KMS-11 (cell line): ENCODE measurements at regions not wholly inside any gene's neighbourhood (a gene's known extent, or its start where the extent isn't known, plus 50 kb on each side); places are given as distances from the start of the nearest gene placed in this dataset.

ENCODE experiments used
- H2AFZ ChIP-seq: fragments of 200-600 bp; sonication (generic); 2 replicates; pipeline ENCODE4 v1.6.1; 2016; ENCODE audit warnings: antibody characterized with exemption, mixed run types, low read depth
- H3K27ac ChIP-seq: fragments of 200-600 bp; sonication (generic); 2 replicates; pipeline ENCODE4 v1.6.1; 2016; ENCODE audit warnings: mild to moderate bottlenecking, mixed run types
- H3K27me3 ChIP-seq: fragments of 200-600 bp; sonication (generic); 2 replicates; pipeline ENCODE4 v1.6.1; 2017; ENCODE audit warnings: mild to moderate bottlenecking, low read depth, mixed run types, moderate library complexity; ENCODE audit not compliant: insufficient read depth
- H3K36me3 ChIP-seq: fragments of 200-600 bp; sonication (generic); 2 replicates; pipeline ENCODE4 v1.6.1; 2017; ENCODE audit warnings: mild to moderate bottlenecking, mixed run types; ENCODE audit not compliant: insufficient read depth
- H3K4me1 ChIP-seq: fragments of 200-600 bp; sonication (generic); 2 replicates; pipeline ENCODE4 v1.6.1; 2016; ENCODE audit warnings: mild to moderate bottlenecking, low read depth, mixed run types; ENCODE audit not compliant: poor library complexity, severe bottlenecking
- H3K4me2 ChIP-seq: fragments of 200-600 bp; sonication (generic); 2 replicates; pipeline ENCODE4 v1.7.0; 2016; ENCODE audit warnings: mild to moderate bottlenecking, mixed run types
- H3K4me3 ChIP-seq: fragments of 200-600 bp; sonication (generic); IDR thresholded peaks from 2 replicates; pipeline ENCODE4 v1.6.1; 2017; ENCODE audit warnings: low read depth, low read length, mixed read lengths; ENCODE audit not compliant: insufficient read depth
- H3K79me2 ChIP-seq: fragments of 200-600 bp; sonication (generic); 2 replicates; pipeline ENCODE4 v1.6.1; 2016; ENCODE audit warnings: low read depth, mixed run types; ENCODE audit not compliant: insufficient read depth
- H3K9ac ChIP-seq: fragments of 200-600 bp; sonication (generic); 2 replicates; pipeline ENCODE4 v1.6.1; 2016; ENCODE audit warnings: mild to moderate bottlenecking, mixed run types
- H4K20me1 ChIP-seq: fragments of 200-600 bp; sonication (generic); 2 replicates; pipeline ENCODE4 v1.6.1; 2016; ENCODE audit warnings: mild to moderate bottlenecking, mixed run types; ENCODE audit not compliant: insufficient read depth
- TF ChIP-seq, protein P1 (sequence below): fragments of 200-600 bp; sonication (generic); conservative IDR thresholded peaks from 2 replicates; pipeline ENCODE4 v1.6.1; 2017; ENCODE audit warnings: low read depth, mild to moderate bottlenecking, antibody characterized with exemption, low read length, moderate library complexity, mixed read lengths

GRCh38 chr1:36537991-36538390 is 55.3 kb upstream of the CSF3R start:
- Histone ChIP-seq H2AFZ (no peak overlapping the region), H3K4me2 (no peak overlapping the region), H3K4me3 (no peak overlapping the region), H3K27me3 (peaks cover 36% of the 10 kb centered on the region; the same call in 1 of the 2 replicates), H3K27ac (no peak overlapping the region), H3K4me1 (no peaks in the 10 kb centered on the region), H3K9ac (no peak overlapping the region), H3K36me3 (no peaks in the 10 kb centered on the region), H4K20me1 (no peaks in the 10 kb centered on the region), H3K79me2 (no peaks in the 10 kb centered on the region)
- TF ChIP-seq, protein P1, sequence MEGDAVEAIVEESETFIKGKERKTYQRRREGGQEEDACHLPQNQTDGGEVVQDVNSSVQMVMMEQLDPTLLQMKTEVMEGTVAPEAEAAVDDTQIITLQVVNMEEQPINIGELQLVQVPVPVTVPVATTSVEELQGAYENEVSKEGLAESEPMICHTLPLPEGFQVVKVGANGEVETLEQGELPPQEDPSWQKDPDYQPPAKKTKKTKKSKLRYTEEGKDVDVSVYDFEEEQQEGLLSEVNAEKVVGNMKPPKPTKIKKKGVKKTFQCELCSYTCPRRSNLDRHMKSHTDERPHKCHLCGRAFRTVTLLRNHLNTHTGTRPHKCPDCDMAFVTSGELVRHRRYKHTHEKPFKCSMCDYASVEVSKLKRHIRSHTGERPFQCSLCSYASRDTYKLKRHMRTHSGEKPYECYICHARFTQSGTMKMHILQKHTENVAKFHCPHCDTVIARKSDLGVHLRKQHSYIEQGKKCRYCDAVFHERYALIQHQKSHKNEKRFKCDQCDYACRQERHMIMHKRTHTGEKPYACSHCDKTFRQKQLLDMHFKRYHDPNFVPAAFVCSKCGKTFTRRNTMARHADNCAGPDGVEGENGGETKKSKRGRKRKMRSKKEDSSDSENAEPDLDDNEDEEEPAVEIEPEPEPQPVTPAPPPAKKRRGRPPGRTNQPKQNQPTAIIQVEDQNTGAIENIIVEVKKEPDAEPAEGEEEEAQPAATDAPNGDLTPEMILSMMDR: no peak

DNA sequence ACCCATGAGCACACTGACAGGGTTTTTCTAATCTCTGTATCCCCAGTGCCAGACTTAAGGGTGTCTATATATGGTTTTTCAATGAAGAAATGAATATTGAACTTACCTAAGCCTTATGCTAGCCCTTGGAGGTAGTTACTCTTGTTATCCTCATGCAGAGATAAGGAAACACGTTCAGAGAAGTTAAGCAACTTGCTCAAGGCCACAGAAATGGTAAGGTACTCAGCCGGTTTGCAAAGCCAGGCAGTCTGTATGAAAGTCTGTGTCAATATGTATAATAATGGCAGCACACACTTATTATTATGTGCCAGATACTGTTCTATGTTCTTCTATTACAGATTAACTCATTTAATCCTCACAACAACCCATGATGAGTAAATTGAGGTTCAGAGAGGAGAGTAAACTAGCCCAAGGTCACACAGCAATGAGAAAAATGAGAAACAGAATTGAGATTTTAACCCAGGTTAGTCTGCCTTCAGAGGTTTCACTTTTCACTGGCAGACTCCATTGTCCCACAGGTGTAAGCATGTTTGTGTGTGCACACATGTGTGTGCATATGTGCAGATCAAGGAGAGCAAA is 54.6 kb upstream of the CSF3R start:
- TF ChIP-seq, protein P1: no peak
- no peaks in the 10 kb centered on the region for H3K36me3 ChIP-seq
- no peak overlapping the region for H3K27ac ChIP-seq
- H3K27me3 ChIP-seq: peaks cover 35% of the 10 kb centered on the region; the same call in 1 of the 2 replicates
- no peak overlapping the region for H3K4me2 ChIP-seq
- H4K20me1 ChIP-seq: no peaks in the 10 kb centered on the region
- no peak overlapping the region for H3K9ac ChIP-seq
- H2AFZ ChIP-seq: no peak overlapping the region
- H3K4me3 ChIP-seq: no peak overlapping the region
- no peaks in the 10 kb centered on the region for H3K4me1 ChIP-seq
- H3K79me2 ChIP-seq: no peaks in the 10 kb centered on the region

GRCh38 chr1:36536727-36537126 is 54.0 kb upstream of the CSF3R start:
- Histone ChIP-seq H3K9ac (no peak overlapping the region), H3K4me2 (no peak overlapping the region), H3K4me1 (no peaks in the 10 kb centered on the region), H3K36me3 (no peaks in the 10 kb centered on the region), H3K27me3 (peaks cover 35% of the 10 kb centered on the region; the same call in 1 of the 2 replicates), H3K4me3 (no peak overlapping the region), H3K27ac (no peak overlapping the region), H3K79me2 (no peaks in the 10 kb centered on the region), H2AFZ (no peak overlapping the region), H4K20me1 (no peaks in the 10 kb centered on the region)
- TF ChIP-seq, protein P1: no peak

DNA sequence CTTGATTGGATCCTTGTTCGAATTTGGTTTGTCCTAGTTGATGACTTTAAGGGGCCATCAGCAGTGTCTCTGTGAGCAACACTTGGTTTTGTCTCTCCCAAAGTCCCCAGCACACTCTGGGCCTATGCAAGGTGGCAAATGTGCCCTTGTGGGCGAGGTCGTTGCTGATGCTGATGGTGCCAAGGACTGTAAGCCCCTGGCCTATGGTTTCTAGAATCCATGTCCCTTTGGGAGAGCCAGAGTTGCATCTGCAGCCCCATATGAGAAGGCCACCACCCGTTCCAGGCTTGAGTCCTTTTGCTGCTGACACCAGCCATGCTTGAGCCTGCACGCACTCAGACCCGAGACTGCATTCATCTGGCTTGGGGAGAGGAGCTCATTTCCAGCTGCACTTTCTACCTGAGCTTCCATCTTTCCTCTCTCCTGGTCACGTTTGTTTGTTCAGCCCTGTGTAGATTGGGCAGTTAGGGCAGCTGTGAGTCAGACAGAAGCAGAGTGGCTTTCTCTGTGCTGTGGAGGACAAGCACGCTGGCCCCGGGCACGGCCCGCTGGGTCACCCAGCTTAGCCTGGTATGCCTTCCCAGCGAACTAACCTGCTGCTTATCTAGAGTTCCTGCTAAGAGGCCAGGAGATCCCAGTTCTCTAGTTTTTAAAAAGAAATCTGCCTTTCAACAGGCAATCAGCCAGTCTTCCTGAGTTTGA is 52.1 kb upstream of the CSF3R start:
- H3K36me3 ChIP-seq: no peaks in the 10 kb centered on the region
- peaks cover 33% of the 10 kb centered on the region; the same call in 1 of the 2 replicates for H3K27me3 ChIP-seq
- H2AFZ ChIP-seq: no peak overlapping the region
- H3K79me2 ChIP-seq: no peaks in the 10 kb centered on the region
- no peaks in the 10 kb centered on the region for H4K20me1 ChIP-seq
- H3K9ac ChIP-seq: no peak overlapping the region
- H3K4me2 ChIP-seq: no peak overlapping the region
- TF ChIP-seq, protein P1: no peak
- no peaks in the 10 kb centered on the region for H3K4me1 ChIP-seq
- no peak overlapping the region for H3K27ac ChIP-seq
- H3K4me3 ChIP-seq: no peak overlapping the region
